ENCODE measurements at regions not wholly inside any gene's neighbourhood (a gene's known extent, or its start where the extent isn't known, plus 50 kb on each side); places are given as distances from the start of the nearest gene placed in this dataset.
A peak's percentile ranks its signal among the peaks of the same experiment; 100 is the strongest.

- H3K27me3 ChIP-seq = no peaks in the 10 kb centered on the region
- no peaks in the 10 kb centered on the region for H3K9me3 ChIP-seq
- DNase-seq = no peak
- peaks cover 0 to 49% (median 26%) of the 10 kb centered on the region in 4 donors for H3K4me1 ChIP-seq
- no peak overlapping the region for H3K4me3 ChIP-seq
- peak overlapping the region in 3 of 4 donors; percentile 40 to 44 (median 44) for H3K27ac ChIP-seq
- intact Hi-C loops (cut with DNase I; ENCODE audit: low total_unique reads) = no loop called here
- H3K36me3 ChIP-seq = no peaks in the 10 kb centered on the region
- WGBS, 2 donors (ENCODE audit: low coverage in 1 of 2) = 65 to 100% methylated on average over 2 to 7 of the region's 7 CpGs
- no peak for TF ChIP-seq EP300 (IDR thresholded peaks at IDR 0.05; ENCODE audit: low read depth)
- no peak for TF ChIP-seq POLR2A (IDR thresholded peaks at IDR 0.05)
- TF ChIP-seq POLR2AphosphoS5 (IDR thresholded peaks at IDR 0.05) = no peak
- TF ChIP-seq, protein P1, sequence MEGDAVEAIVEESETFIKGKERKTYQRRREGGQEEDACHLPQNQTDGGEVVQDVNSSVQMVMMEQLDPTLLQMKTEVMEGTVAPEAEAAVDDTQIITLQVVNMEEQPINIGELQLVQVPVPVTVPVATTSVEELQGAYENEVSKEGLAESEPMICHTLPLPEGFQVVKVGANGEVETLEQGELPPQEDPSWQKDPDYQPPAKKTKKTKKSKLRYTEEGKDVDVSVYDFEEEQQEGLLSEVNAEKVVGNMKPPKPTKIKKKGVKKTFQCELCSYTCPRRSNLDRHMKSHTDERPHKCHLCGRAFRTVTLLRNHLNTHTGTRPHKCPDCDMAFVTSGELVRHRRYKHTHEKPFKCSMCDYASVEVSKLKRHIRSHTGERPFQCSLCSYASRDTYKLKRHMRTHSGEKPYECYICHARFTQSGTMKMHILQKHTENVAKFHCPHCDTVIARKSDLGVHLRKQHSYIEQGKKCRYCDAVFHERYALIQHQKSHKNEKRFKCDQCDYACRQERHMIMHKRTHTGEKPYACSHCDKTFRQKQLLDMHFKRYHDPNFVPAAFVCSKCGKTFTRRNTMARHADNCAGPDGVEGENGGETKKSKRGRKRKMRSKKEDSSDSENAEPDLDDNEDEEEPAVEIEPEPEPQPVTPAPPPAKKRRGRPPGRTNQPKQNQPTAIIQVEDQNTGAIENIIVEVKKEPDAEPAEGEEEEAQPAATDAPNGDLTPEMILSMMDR (IDR thresholded peaks at IDR 0.05) = no peak
- in situ Hi-C loops (cut with MboI; ENCODE audit: low pct_ligation_motif_present in 1 of 4, low pct_unique_long_range_greater_than_20kb in 1 of 4, low sequenced_read_pairs in 3 of 4) = no loop called here
Measured at GRCh38 chr15:72998226-72998625, 54.0 kb upstream of the NEO1 start.

GRCh38 chr15:72995849-72996248, 56.4 kb upstream of the NEO1 start:
- intact Hi-C loops (cut with DNase I; ENCODE audit: low total_unique reads) = no loop called here
- 71 to 77% methylated on average over 1 to 2 of the region's 2 CpGs for WGBS, 2 donors (ENCODE audit: low coverage in 1 of 2)
- no peak overlapping the region for H3K4me3 ChIP-seq
- peak overlapping the region in 1 of 4 donors; percentile 7 for H3K27ac ChIP-seq
- H3K36me3 ChIP-seq = no peaks in the 10 kb centered on the region
- peaks cover 5 to 59% (median 31%) of the 10 kb centered on the region in 4 donors for H3K4me1 ChIP-seq
- in situ Hi-C loops (cut with MboI; ENCODE audit: low pct_ligation_motif_present in 1 of 4, low pct_unique_long_range_greater_than_20kb in 1 of 4, low sequenced_read_pairs in 3 of 4) = no loop called here
- TF ChIP-seq EP300 (IDR thresholded peaks at IDR 0.05; ENCODE audit: low read depth) (no peak), POLR2A (IDR thresholded peaks at IDR 0.05) (no peak), POLR2AphosphoS5 (IDR thresholded peaks at IDR 0.05) (no peak)
- TF ChIP-seq, protein P1 (IDR thresholded peaks at IDR 0.05) = no peak
- no peak for DNase-seq
- no peaks in the 10 kb centered on the region for H3K27me3 ChIP-seq
- H3K9me3 ChIP-seq = no peaks in the 10 kb centered on the region

- peak; percentile 81 for DNase-seq
- peak overlapping the region; percentile 59 to 78 (median 70) for H3K27ac ChIP-seq
Measured at GRCh38 chr15:72994534-72995177, 57.6 kb upstream of the NEO1 start.

DNA sequence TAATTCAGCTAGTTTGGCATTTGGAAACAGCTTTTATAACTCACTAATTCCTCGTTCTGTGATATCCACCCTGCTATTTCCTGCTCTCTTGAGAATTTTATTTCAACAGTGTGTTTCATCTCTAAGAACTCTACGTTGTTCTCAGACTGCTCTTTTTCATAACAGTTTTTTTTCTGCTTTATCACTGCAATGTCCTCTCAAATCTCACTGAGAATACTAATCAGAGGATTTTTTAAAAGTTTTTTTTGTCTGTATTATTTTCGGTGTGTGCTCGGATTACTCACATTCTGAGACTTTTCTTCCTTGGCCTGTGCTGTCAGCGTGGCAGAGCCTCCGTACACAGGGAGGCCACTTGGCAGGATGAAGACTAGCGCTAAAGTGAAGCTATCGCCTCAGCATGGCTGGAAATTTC, 59.4 kb upstream of the NEO1 start:
- intact Hi-C loops (cut with DNase I; ENCODE audit: low total_unique reads) = no loop called here
- Histone ChIP-seq H3K27ac (peak overlapping the region; percentile 38 to 73 (median 64)), H3K27me3 (no peaks in the 10 kb centered on the region), H3K36me3 (no peaks in the 10 kb centered on the region), H3K9me3 (no peaks in the 10 kb centered on the region), H3K4me3 (no peak overlapping the region), H3K4me1 (peaks cover 5 to 42% (median 19%) of the 10 kb centered on the region in 4 donors)
- no peak for DNase-seq
- TF ChIP-seq, protein P1 (IDR thresholded peaks at IDR 0.05) = no peak
- TF ChIP-seq EP300 (IDR thresholded peaks at IDR 0.05; ENCODE audit: low read depth) (no peak), POLR2AphosphoS5 (IDR thresholded peaks at IDR 0.05) (no peak), POLR2A (IDR thresholded peaks at IDR 0.05) (no peak)
- in situ Hi-C loops (cut with MboI; ENCODE audit: low pct_ligation_motif_present in 1 of 4, low pct_unique_long_range_greater_than_20kb in 1 of 4, low sequenced_read_pairs in 3 of 4) = no loop called here
- 53 to 57% methylated on average over 7 to 8 of the region's 8 CpGs for WGBS, 2 donors (ENCODE audit: low coverage in 1 of 2)

More at GRCh38 chr15:72994534-72995177, 57.6 kb upstream of the NEO1 start:
- no peaks in the 10 kb centered on the region for H3K36me3 ChIP-seq
- intact Hi-C loops (cut with DNase I; ENCODE audit: low total_unique reads) (no loop called here), in situ Hi-C loops (cut with MboI; ENCODE audit: low pct_ligation_motif_present in 1 of 4, low pct_unique_long_range_greater_than_20kb in 1 of 4, low sequenced_read_pairs in 3 of 4) (no loop called here)
- 29 to 37% methylated on average over 8 to 9 of the region's 9 CpGs for WGBS, 2 donors (ENCODE audit: low coverage in 1 of 2)
- H3K27me3 ChIP-seq = no peaks in the 10 kb centered on the region
- TF ChIP-seq EP300 (IDR thresholded peaks at IDR 0.05; ENCODE audit: low read depth) = no peak
- no peak for TF ChIP-seq POLR2AphosphoS5 (IDR thresholded peaks at IDR 0.05)
- no peak for TF ChIP-seq POLR2A (IDR thresholded peaks at IDR 0.05)
- TF ChIP-seq, protein P1 (IDR thresholded peaks at IDR 0.05) = no peak
- H3K4me3 ChIP-seq = no peak overlapping the region
- H3K9me3 ChIP-seq = no peaks in the 10 kb centered on the region
- peaks cover 5 to 59% (median 30%) of the 10 kb centered on the region in 4 donors for H3K4me1 ChIP-seq
